ENCODE measurements at regions not wholly inside any gene's neighbourhood (a gene's known extent, or its start where the extent isn't known, plus 50 kb on each side); places are given as distances from the start of the nearest gene placed in this dataset.

- Mint-ChIP-seq H3K4me1 (ENCODE audit: low read depth, unreplicated experiment) (peaks cover 13% of the 10 kb centered on the region), H3K36me3 (ENCODE audit: low read depth, unreplicated experiment) (peaks cover 1% of the 10 kb centered on the region), H3K27ac (ENCODE audit: unreplicated experiment) (no peak overlapping the region), H3K9me3 (ENCODE audit: unreplicated experiment) (peaks cover 24% of the 10 kb centered on the region), H3K4me3 (ENCODE audit: unreplicated experiment) (no peak overlapping the region), H3K27me3 (ENCODE audit: low read depth, unreplicated experiment) (peaks cover 6% of the 10 kb centered on the region)
- FAIRE-seq: no peak
- H3K9ac ChIP-seq (ENCODE audit: low read length): no peak overlapping the region
- TF ChIP-seq EZH2 (IDR thresholded peaks at IDR 0.05; ENCODE audit: insufficient read depth, low read length) (no peak), CTCF (IDR thresholded peaks at IDR 0.05; ENCODE audit: insufficient read depth, low read depth, low read length) (no peak)
- no peaks in the 10 kb centered on the region for H3K9me3 ChIP-seq (ENCODE audit: insufficient read depth, low read depth, low read length)
- H3K4me1 ChIP-seq (ENCODE audit: insufficient read depth, low read length): peaks cover 6% of the 10 kb centered on the region
- H3K27me3 ChIP-seq (ENCODE audit: insufficient read depth, low read length): no peaks in the 10 kb centered on the region
- H3K4me2 ChIP-seq (ENCODE audit: low read length): no peak overlapping the region
- H3K36me3 ChIP-seq (ENCODE audit: insufficient read depth, low read length): no peaks in the 10 kb centered on the region
- H4K20me1 ChIP-seq (ENCODE audit: insufficient read depth, low read length): no peaks in the 10 kb centered on the region
- peak overlapping the region; percentile 1 for H2AFZ ChIP-seq (ENCODE audit: low read depth, low read length)
- no peak overlapping the region for H3K27ac ChIP-seq (ENCODE audit: low read depth, low read length)
- H3K79me2 ChIP-seq (ENCODE audit: insufficient read depth, low read length): no peaks in the 10 kb centered on the region
- no peak for DNase-seq (ENCODE audit: low read depth)
- no peak overlapping the region for H3K4me3 ChIP-seq (ENCODE audit: insufficient read depth, low read depth, low read length)
These were observed 162.9 kb downstream of the NXNL2 start for GRCh38 chr9:88697764-88698432.

- H3K27me3 ChIP-seq (ENCODE audit: insufficient read depth, low read length): no peaks in the 10 kb centered on the region
- H3K4me2 ChIP-seq (ENCODE audit: low read length): no peak overlapping the region
- no peak overlapping the region for H3K4me3 ChIP-seq (ENCODE audit: insufficient read depth, low read depth, low read length)
- H3K79me2 ChIP-seq (ENCODE audit: insufficient read depth, low read length): no peaks in the 10 kb centered on the region
- no peak overlapping the region for H3K27ac Mint-ChIP-seq (ENCODE audit: unreplicated experiment)
- H3K36me3 Mint-ChIP-seq (ENCODE audit: low read depth, unreplicated experiment): no peaks in the 10 kb centered on the region
- H3K4me3 Mint-ChIP-seq (ENCODE audit: unreplicated experiment): no peak overlapping the region
- no peaks in the 10 kb centered on the region for H3K4me1 Mint-ChIP-seq (ENCODE audit: low read depth, unreplicated experiment)
- H2AFZ ChIP-seq (ENCODE audit: low read depth, low read length): no peak overlapping the region
- TF ChIP-seq EZH2 (IDR thresholded peaks at IDR 0.05; ENCODE audit: insufficient read depth, low read length) (no peak), CTCF (IDR thresholded peaks at IDR 0.05; ENCODE audit: insufficient read depth, low read depth, low read length) (no peak)
- H3K27ac ChIP-seq (ENCODE audit: low read depth, low read length): no peak overlapping the region
- no peaks in the 10 kb centered on the region for H4K20me1 ChIP-seq (ENCODE audit: insufficient read depth, low read length)
- no peak for FAIRE-seq
- H3K36me3 ChIP-seq (ENCODE audit: insufficient read depth, low read length): no peaks in the 10 kb centered on the region
- H3K9me3 Mint-ChIP-seq (ENCODE audit: unreplicated experiment): peaks cover 15% of the 10 kb centered on the region
- peaks cover 6% of the 10 kb centered on the region for H3K27me3 Mint-ChIP-seq (ENCODE audit: low read depth, unreplicated experiment)
- no peaks in the 10 kb centered on the region for H3K9me3 ChIP-seq (ENCODE audit: insufficient read depth, low read depth, low read length)
- H3K4me1 ChIP-seq (ENCODE audit: insufficient read depth, low read length): peaks cover 8% of the 10 kb centered on the region
- no peak overlapping the region for H3K9ac ChIP-seq (ENCODE audit: low read length)
- no peak for DNase-seq (ENCODE audit: low read depth)
These were observed 168.0 kb downstream of the NXNL2 start for GRCh38 chr9:88702985-88703384.

All from astrocyte (in vitro differentiated cells and primary cell).